ENCODE measurements at regions not wholly inside any gene's neighbourhood (a gene's known extent, or its start where the extent isn't known, plus 50 kb on each side); places are given as distances from the start of the nearest gene placed in this dataset.

GRCh38 chr5:164748861-164749260 lies 1243.4 kb downstream of the MAT2B start:
- no peak for DNase-seq

- DNase-seq, result no peak
Observed at GRCh38 chr5:164753434-164753833, 1248.0 kb downstream of the MAT2B start.

GRCh38 chr5:164763206-164763605 lies 1257.8 kb downstream of the MAT2B start:
- DNase-seq, result no peak

GRCh38 chr5:164772122-164772521 lies 1266.7 kb downstream of the MAT2B start:
- no peak for DNase-seq

- no peak for DNase-seq
Observed at GRCh38 chr5:164784230-164784629, 1278.8 kb downstream of the MAT2B start.

GRCh38 chr5:164798110-164798509 lies 1292.7 kb downstream of the MAT2B start:
- no peak for DNase-seq

GRCh38 chr5:164799391-164799790 lies 1294.0 kb downstream of the MAT2B start:
- DNase-seq, result no peak

GRCh38 chr5:164801910-164802309 lies 1296.5 kb downstream of the MAT2B start:
- no peak for DNase-seq

- DNase-seq, result no peak
Observed at GRCh38 chr5:164809821-164810220, 1304.4 kb downstream of the MAT2B start.

GRCh38 chr5:164818445-164818844 lies 1313.0 kb downstream of the MAT2B start:
- no peak for DNase-seq

GRCh38 chr5:164824671-164825070 lies 1319.3 kb downstream of the MAT2B start:
- DNase-seq, result no peak

- no peak for DNase-seq
Observed at GRCh38 chr5:164832516-164832915, 1327.1 kb downstream of the MAT2B start.

- DNase-seq, result no peak
Observed at GRCh38 chr5:164844348-164844747, 1338.9 kb downstream of the MAT2B start.

GRCh38 chr5:164860896-164861295 lies 1355.5 kb downstream of the MAT2B start:
- no peak for DNase-seq

GRCh38 chr5:164861610-164862009 lies 1356.2 kb downstream of the MAT2B start:
- DNase-seq, result no peak

- DNase-seq, result no peak
Observed at GRCh38 chr5:164868761-164869160, 1363.3 kb downstream of the MAT2B start.

GRCh38 chr5:164869325-164869724 lies 1363.9 kb downstream of the MAT2B start:
- no peak for DNase-seq

- no peak for DNase-seq
Observed at GRCh38 chr5:164876793-164877192, 1371.4 kb downstream of the MAT2B start.

GRCh38 chr5:164881442-164881841 lies 1376.0 kb downstream of the MAT2B start:
- DNase-seq, result no peak

GRCh38 chr5:164885179-164885578 lies 1379.8 kb downstream of the MAT2B start:
- DNase-seq, result no peak

GRCh38 chr5:164893071-164893470 lies 1387.7 kb downstream of the MAT2B start:
- DNase-seq, result no peak

- no peak for DNase-seq
Observed at GRCh38 chr5:164898705-164899104, 1393.3 kb downstream of the MAT2B start.

GRCh38 chr5:164909673-164910072 lies 1404.3 kb downstream of the MAT2B start:
- no peak for DNase-seq

GRCh38 chr5:164921722-164922121 lies 1416.3 kb downstream of the MAT2B start:
- no peak for DNase-seq

GRCh38 chr5:164934039-164934438 lies 1428.6 kb downstream of the MAT2B start:
- DNase-seq, result no peak

GRCh38 chr5:164934561-164934960 lies 1429.1 kb downstream of the MAT2B start:
- DNase-seq, result no peak

All from stimulated activated CD4-positive, alpha-beta T cell treated with anti-CD3 and anti-CD28 coated beads, Interleukin-2, amount 100 ng/mL, for 48 hours (primary cell).